ENCODE measurements at regions not wholly inside any gene's neighbourhood (a gene's known extent, or its start where the extent isn't known, plus 50 kb on each side); places are given as distances from the start of the nearest gene placed in this dataset.

GRCh38 chr18:38635709-38636430 lies 1070.3 kb upstream of the CELF4 start:
- Histone ChIP-seq H2BK15ac (ENCODE audit: low read length) (no peak overlapping the region), H3K27me3 (ENCODE audit: control insufficient read depth in 3 of 3, insufficient read depth in 3 of 3, low read depth in 1 of 3, low read length in 3 of 3) (no peaks in the 10 kb centered on the region), H3K4me3 (ENCODE audit: low read length in 2 of 2) (no peak overlapping the region), H4K8ac (ENCODE audit: low read depth, low read length) (no peak overlapping the region), H3K4me2 (ENCODE audit: insufficient read depth, low read length, poor library complexity, severe bottlenecking) (no peak overlapping the region), H3K9me3 (replicated peaks in 1 of 2; ENCODE audit: control insufficient read depth in 2 of 2, insufficient read depth in 1 of 2, low read depth in 1 of 2, low read length in 2 of 2) (peaks cover 2 to 3% of the 10 kb centered on the region in 2 donors), H3K27ac (replicated peaks; ENCODE audit: low read length) (no peak overlapping the region), H3K4ac (ENCODE audit: low read length) (no peak overlapping the region), H3K18ac (ENCODE audit: low read length) (no peak overlapping the region), H3K36me3 (replicated peaks in 1 of 2; ENCODE audit: control insufficient read depth in 2 of 2, insufficient read depth in 2 of 2, low read length in 2 of 2) (no peaks in the 10 kb centered on the region), H2AK5ac (ENCODE audit: low read depth, low read length) (no peak overlapping the region), H3K23ac (ENCODE audit: low read depth, low read length, poor library complexity) (no peak overlapping the region), H2BK120ac (ENCODE audit: low read depth, low read length) (no peak overlapping the region), H2BK12ac (ENCODE audit: low read length) (no peak overlapping the region), H3K79me1 (ENCODE audit: low read depth, low read length) (no peaks in the 10 kb centered on the region), H4K91ac (ENCODE audit: low read depth, low read length, poor library complexity) (no peak overlapping the region), H3K14ac (ENCODE audit: low read length) (no peak overlapping the region), H2AFZ (ENCODE audit: low read length) (no peak overlapping the region), H2BK5ac (ENCODE audit: low read length) (no peak overlapping the region), H3K9ac (ENCODE audit: low read depth, low read length, poor library complexity) (no peak overlapping the region), H3K4me1 (ENCODE audit: control insufficient read depth in 2 of 2, insufficient read depth in 1 of 2, low read depth in 1 of 2, low read length in 2 of 2) (no peaks in the 10 kb centered on the region)
- DNase-seq (ENCODE audit: low spot score) = no peak

GRCh38 chr18:38634117-38634516 lies 1068.5 kb upstream of the CELF4 start:
- Histone ChIP-seq H3K23ac (ENCODE audit: low read depth, low read length, poor library complexity) (no peak overlapping the region), H3K79me1 (ENCODE audit: low read depth, low read length) (no peaks in the 10 kb centered on the region), H2AK5ac (ENCODE audit: low read depth, low read length) (no peak overlapping the region), H3K36me3 (replicated peaks in 1 of 2; ENCODE audit: control insufficient read depth in 2 of 2, insufficient read depth in 2 of 2, low read length in 2 of 2) (no peaks in the 10 kb centered on the region), H3K27me3 (ENCODE audit: control insufficient read depth in 3 of 3, insufficient read depth in 3 of 3, low read depth in 1 of 3, low read length in 3 of 3) (no peaks in the 10 kb centered on the region), H3K9me3 (replicated peaks in 1 of 2; ENCODE audit: control insufficient read depth in 2 of 2, insufficient read depth in 1 of 2, low read depth in 1 of 2, low read length in 2 of 2) (peaks cover 2% of the 10 kb centered on the region in 2 donors), H3K27ac (replicated peaks; ENCODE audit: low read length) (no peak overlapping the region), H3K4me1 (ENCODE audit: control insufficient read depth in 2 of 2, insufficient read depth in 1 of 2, low read depth in 1 of 2, low read length in 2 of 2) (no peaks in the 10 kb centered on the region), H3K4me3 (ENCODE audit: low read length in 2 of 2) (no peak overlapping the region), H4K8ac (ENCODE audit: low read depth, low read length) (no peak overlapping the region), H2BK12ac (ENCODE audit: low read length) (no peak overlapping the region), H3K4ac (ENCODE audit: low read length) (no peak overlapping the region), H3K4me2 (ENCODE audit: insufficient read depth, low read length, poor library complexity, severe bottlenecking) (no peak overlapping the region), H3K18ac (ENCODE audit: low read length) (no peak overlapping the region), H2AFZ (ENCODE audit: low read length) (no peak overlapping the region), H2BK120ac (ENCODE audit: low read depth, low read length) (no peak overlapping the region), H3K14ac (ENCODE audit: low read length) (no peak overlapping the region), H3K9ac (ENCODE audit: low read depth, low read length, poor library complexity) (no peak overlapping the region), H2BK5ac (ENCODE audit: low read length) (no peak overlapping the region), H2BK15ac (ENCODE audit: low read length) (no peak overlapping the region), H4K91ac (ENCODE audit: low read depth, low read length, poor library complexity) (no peak overlapping the region)
- DNase-seq (ENCODE audit: low spot score) = no peak
- WGBS, 2 donors (ENCODE audit: extremely low coverage in 2 of 2, insufficient read length in 2 of 2, insufficient replicate concordance in 1 of 2) = no CpG with 5 or more reads among the region's 2 CpGs

- Histone ChIP-seq H2BK12ac (ENCODE audit: low read length) (no peak overlapping the region), H3K18ac (ENCODE audit: low read length) (no peak overlapping the region), H3K4me3 (ENCODE audit: low read length in 2 of 2) (no peak overlapping the region), H3K27ac (replicated peaks; ENCODE audit: low read length) (no peak overlapping the region), H3K9me3 (replicated peaks in 1 of 2; ENCODE audit: control insufficient read depth in 2 of 2, insufficient read depth in 1 of 2, low read depth in 1 of 2, low read length in 2 of 2) (no peaks in the 10 kb centered on the region), H3K9ac (ENCODE audit: low read depth, low read length, poor library complexity) (no peak overlapping the region), H4K91ac (ENCODE audit: low read depth, low read length, poor library complexity) (no peak overlapping the region), H2BK120ac (ENCODE audit: low read depth, low read length) (no peak overlapping the region), H2BK15ac (ENCODE audit: low read length) (no peak overlapping the region), H3K36me3 (replicated peaks in 1 of 2; ENCODE audit: control insufficient read depth in 2 of 2, insufficient read depth in 2 of 2, low read length in 2 of 2) (no peaks in the 10 kb centered on the region), H3K4ac (ENCODE audit: low read length) (no peak overlapping the region), H4K8ac (ENCODE audit: low read depth, low read length) (no peak overlapping the region), H3K27me3 (ENCODE audit: control insufficient read depth in 3 of 3, insufficient read depth in 3 of 3, low read depth in 1 of 3, low read length in 3 of 3) (no peaks in the 10 kb centered on the region), H3K4me1 (ENCODE audit: control insufficient read depth in 2 of 2, insufficient read depth in 1 of 2, low read depth in 1 of 2, low read length in 2 of 2) (no peaks in the 10 kb centered on the region), H2AK5ac (ENCODE audit: low read depth, low read length) (no peak overlapping the region), H2BK5ac (ENCODE audit: low read length) (no peak overlapping the region), H2AFZ (ENCODE audit: low read length) (no peak overlapping the region), H3K23ac (ENCODE audit: low read depth, low read length, poor library complexity) (no peak overlapping the region), H3K79me1 (ENCODE audit: low read depth, low read length) (no peaks in the 10 kb centered on the region), H3K4me2 (ENCODE audit: insufficient read depth, low read length, poor library complexity, severe bottlenecking) (no peak overlapping the region), H3K14ac (ENCODE audit: low read length) (no peak overlapping the region)
- WGBS, 2 donors (ENCODE audit: extremely low coverage in 2 of 2, insufficient read length in 2 of 2, insufficient replicate concordance in 1 of 2) = no CpG with 5 or more reads among the region's 1 CpG
- DNase-seq (ENCODE audit: low spot score) = no peak
Measured at GRCh38 chr18:38633333-38633732, 1067.7 kb upstream of the CELF4 start.

- Histone ChIP-seq H3K4me3 (ENCODE audit: low read length in 2 of 2) (no peak overlapping the region), H3K79me1 (ENCODE audit: low read depth, low read length) (no peaks in the 10 kb centered on the region), H3K27me3 (ENCODE audit: control insufficient read depth in 3 of 3, insufficient read depth in 3 of 3, low read depth in 1 of 3, low read length in 3 of 3) (no peaks in the 10 kb centered on the region), H3K9ac (ENCODE audit: low read depth, low read length, poor library complexity) (no peak overlapping the region), H3K23ac (ENCODE audit: low read depth, low read length, poor library complexity) (no peak overlapping the region), H2BK12ac (ENCODE audit: low read length) (no peak overlapping the region), H4K8ac (ENCODE audit: low read depth, low read length) (no peak overlapping the region), H2BK15ac (ENCODE audit: low read length) (no peak overlapping the region), H3K27ac (replicated peaks; ENCODE audit: low read length) (no peak overlapping the region), H3K36me3 (replicated peaks in 1 of 2; ENCODE audit: control insufficient read depth in 2 of 2, insufficient read depth in 2 of 2, low read length in 2 of 2) (no peaks in the 10 kb centered on the region), H3K4me1 (ENCODE audit: control insufficient read depth in 2 of 2, insufficient read depth in 1 of 2, low read depth in 1 of 2, low read length in 2 of 2) (no peaks in the 10 kb centered on the region), H3K14ac (ENCODE audit: low read length) (no peak overlapping the region), H3K9me3 (replicated peaks in 1 of 2; ENCODE audit: control insufficient read depth in 2 of 2, insufficient read depth in 1 of 2, low read depth in 1 of 2, low read length in 2 of 2) (no peaks in the 10 kb centered on the region), H3K4ac (ENCODE audit: low read length) (no peak overlapping the region), H4K91ac (ENCODE audit: low read depth, low read length, poor library complexity) (no peak overlapping the region), H2AK5ac (ENCODE audit: low read depth, low read length) (no peak overlapping the region), H2AFZ (ENCODE audit: low read length) (no peak overlapping the region), H3K18ac (ENCODE audit: low read length) (no peak overlapping the region), H2BK120ac (ENCODE audit: low read depth, low read length) (no peak overlapping the region), H3K4me2 (ENCODE audit: insufficient read depth, low read length, poor library complexity, severe bottlenecking) (no peak overlapping the region), H2BK5ac (ENCODE audit: low read length) (no peak overlapping the region)
- no peak for DNase-seq (ENCODE audit: low spot score)
Measured at GRCh38 chr18:38619129-38619528, 1053.5 kb upstream of the CELF4 start.

Data from neuronal stem cell (in vitro differentiated cells).